ENCODE measurements at regions not wholly inside any gene's neighbourhood (a gene's known extent, or its start where the extent isn't known, plus 50 kb on each side); places are given as distances from the start of the nearest gene placed in this dataset.
A peak's percentile ranks its signal among the peaks of the same experiment; 100 is the strongest.

DNA sequence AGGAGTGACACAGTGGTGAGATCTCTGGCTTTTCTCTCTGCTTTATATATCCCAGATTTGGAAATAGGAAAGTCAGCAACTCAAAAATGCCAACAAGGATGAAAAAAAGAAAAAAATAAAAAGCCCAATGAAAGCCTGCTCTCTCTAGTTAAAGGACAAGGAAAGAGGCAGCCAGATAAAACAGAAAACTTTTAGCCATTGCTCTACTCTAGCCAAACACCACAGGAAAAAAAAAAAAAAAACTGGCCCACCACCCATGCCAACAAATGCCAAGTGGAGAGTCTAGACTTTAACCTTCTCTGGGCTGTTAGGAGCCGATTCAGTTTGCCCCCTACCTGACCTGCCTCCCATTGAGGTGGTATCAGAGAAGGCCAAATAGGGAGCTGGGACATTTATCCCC, 222.3 kb upstream of the TMTC1 start:
- DNase-seq: no peak
- Histone ChIP-seq H3K9me3 (no peaks in the 10 kb centered on the region; the same call in 1 of the 2 replicates), H3K4me1 (peaks cover 9% of the 10 kb centered on the region), H3K4me3 (ENCODE audit: low read depth, low read length) (no peak overlapping the region), H3K27me3 (no peaks in the 10 kb centered on the region), H3K36me3 (no peaks in the 10 kb centered on the region)
- TF ChIP-seq CTCF (IDR thresholded peaks at IDR 0.05; ENCODE audit: low read depth, low read length): no peak

- H3K4me1 ChIP-seq: peaks cover 5% of the 10 kb centered on the region; the same call in 1 of the 2 replicates
- DNase-seq: no peak
- no peaks in the 10 kb centered on the region; the same call in 1 of the 2 replicates for H3K9me3 ChIP-seq
- H3K27me3 ChIP-seq: no peaks in the 10 kb centered on the region
- TF ChIP-seq CTCF (IDR thresholded peaks at IDR 0.05; ENCODE audit: low read depth, low read length): no peak
- H3K4me3 ChIP-seq (ENCODE audit: low read depth, low read length): no peak overlapping the region
- no peaks in the 10 kb centered on the region for H3K36me3 ChIP-seq
Measured at GRCh38 chr12:30003321-30003720, 219.6 kb upstream of the TMTC1 start.

- Histone ChIP-seq H3K27me3 (no peaks in the 10 kb centered on the region), H3K36me3 (no peaks in the 10 kb centered on the region), H3K4me1 (peaks cover 5% of the 10 kb centered on the region; the same call in 1 of the 2 replicates), H3K4me3 (ENCODE audit: low read depth, low read length) (no peak overlapping the region), H3K9me3 (no peaks in the 10 kb centered on the region; the same call in 1 of the 2 replicates)
- peak; percentile 34; the same call in 1 of the 2 replicates for TF ChIP-seq CTCF (IDR thresholded peaks at IDR 0.05; ENCODE audit: low read depth, low read length)
- no peak for DNase-seq
Measured at GRCh38 chr12:30002677-30003076, 218.9 kb upstream of the TMTC1 start.

DNA sequence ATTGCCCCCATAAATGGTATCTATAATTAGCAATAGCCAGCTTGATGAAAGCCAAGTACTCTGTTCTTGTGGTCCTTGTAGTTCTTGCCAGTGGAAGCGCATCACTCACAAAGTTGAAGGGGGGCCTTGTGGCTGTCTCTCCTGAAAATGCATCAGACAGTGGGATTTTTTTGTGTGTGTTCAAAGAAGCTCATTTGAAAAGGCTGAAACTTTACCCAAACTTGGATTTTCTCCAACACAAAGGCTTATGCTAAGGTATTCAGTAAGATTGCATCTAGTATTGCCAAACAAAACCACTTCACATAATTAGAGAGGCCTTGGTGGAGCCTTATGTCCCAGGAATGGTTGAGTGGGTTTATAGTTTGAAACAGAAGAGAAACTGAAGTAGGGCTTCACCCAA, 216.7 kb upstream of the TMTC1 start:
- no peak for TF ChIP-seq CTCF (IDR thresholded peaks at IDR 0.05; ENCODE audit: low read depth, low read length)
- Histone ChIP-seq H3K36me3 (no peaks in the 10 kb centered on the region), H3K9me3 (no peaks in the 10 kb centered on the region), H3K4me1 (peaks cover 5% of the 10 kb centered on the region; the same call in 1 of the 2 replicates), H3K27me3 (no peaks in the 10 kb centered on the region), H3K4me3 (ENCODE audit: low read depth, low read length) (no peak overlapping the region)
- DNase-seq: no peak

- Histone ChIP-seq H3K27me3 (no peaks in the 10 kb centered on the region), H3K4me1 (no peaks in the 10 kb centered on the region), H3K4me3 (ENCODE audit: low read depth, low read length) (no peak overlapping the region), H3K36me3 (no peaks in the 10 kb centered on the region), H3K9me3 (no peaks in the 10 kb centered on the region)
- no peak for TF ChIP-seq CTCF (IDR thresholded peaks at IDR 0.05; ENCODE audit: low read depth, low read length)
- DNase-seq: no peak
Measured at GRCh38 chr12:29996993-29997392, 213.3 kb upstream of the TMTC1 start.

GRCh38 chr12:29992366-29992765, 208.6 kb upstream of the TMTC1 start:
- DNase-seq: no peak
- H3K4me3 ChIP-seq (ENCODE audit: low read depth, low read length): no peak overlapping the region
- no peaks in the 10 kb centered on the region for H3K27me3 ChIP-seq
- no peak for TF ChIP-seq CTCF (IDR thresholded peaks at IDR 0.05; ENCODE audit: low read depth, low read length)
- H3K4me1 ChIP-seq: no peaks in the 10 kb centered on the region
- H3K36me3 ChIP-seq: no peaks in the 10 kb centered on the region
- H3K9me3 ChIP-seq: peaks cover 2% of the 10 kb centered on the region; the same call in 1 of the 2 replicates

Data from BE2C (cell line).